B cell (primary cell): ENCODE measurements at regions not wholly inside any gene's neighbourhood (a gene's known extent, or its start where the extent isn't known, plus 50 kb on each side); places are given as distances from the start of the nearest gene placed in this dataset.

Source experiments
- EZH2 ChIP-seq: IDR thresholded peaks from 2 replicates; pipeline ENCODE4 v1.6.1; 2012; ENCODE audit warnings: borderline replicate concordance, low read depth, mild to moderate bottlenecking, moderate library complexity, low read length; ENCODE audit not compliant: insufficient read depth, poor library complexity, severe bottlenecking
- TF ChIP-seq, protein P1 (sequence below): fragments of 200-600 bp; IDR thresholded peaks from one replicate; pipeline ENCODE4 v1.8.0; 2022; ENCODE audit warnings: antibody characterized with exemption, mild to moderate bottlenecking

DNA sequence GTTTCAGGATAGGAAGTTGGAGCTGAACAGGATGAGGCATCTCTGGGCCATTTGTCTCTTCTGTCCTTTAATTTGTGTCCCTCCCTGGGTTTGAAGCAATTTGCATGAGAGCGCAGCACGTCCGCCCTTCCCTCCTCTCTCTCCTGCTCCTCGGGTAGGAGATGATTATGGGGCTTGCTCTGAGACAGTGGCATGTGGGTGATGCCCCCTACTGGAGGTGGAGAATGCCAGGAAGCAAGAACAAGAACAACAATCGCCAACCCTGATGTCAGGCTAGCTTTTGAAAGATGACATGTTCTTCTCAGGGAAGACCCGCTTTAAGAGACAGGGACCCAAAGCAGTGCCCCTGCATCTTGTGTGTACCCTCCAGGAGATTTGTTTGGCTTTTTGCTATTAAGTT is 63.9 kb upstream of the LOXL4 start:
- TF ChIP-seq, protein P1, sequence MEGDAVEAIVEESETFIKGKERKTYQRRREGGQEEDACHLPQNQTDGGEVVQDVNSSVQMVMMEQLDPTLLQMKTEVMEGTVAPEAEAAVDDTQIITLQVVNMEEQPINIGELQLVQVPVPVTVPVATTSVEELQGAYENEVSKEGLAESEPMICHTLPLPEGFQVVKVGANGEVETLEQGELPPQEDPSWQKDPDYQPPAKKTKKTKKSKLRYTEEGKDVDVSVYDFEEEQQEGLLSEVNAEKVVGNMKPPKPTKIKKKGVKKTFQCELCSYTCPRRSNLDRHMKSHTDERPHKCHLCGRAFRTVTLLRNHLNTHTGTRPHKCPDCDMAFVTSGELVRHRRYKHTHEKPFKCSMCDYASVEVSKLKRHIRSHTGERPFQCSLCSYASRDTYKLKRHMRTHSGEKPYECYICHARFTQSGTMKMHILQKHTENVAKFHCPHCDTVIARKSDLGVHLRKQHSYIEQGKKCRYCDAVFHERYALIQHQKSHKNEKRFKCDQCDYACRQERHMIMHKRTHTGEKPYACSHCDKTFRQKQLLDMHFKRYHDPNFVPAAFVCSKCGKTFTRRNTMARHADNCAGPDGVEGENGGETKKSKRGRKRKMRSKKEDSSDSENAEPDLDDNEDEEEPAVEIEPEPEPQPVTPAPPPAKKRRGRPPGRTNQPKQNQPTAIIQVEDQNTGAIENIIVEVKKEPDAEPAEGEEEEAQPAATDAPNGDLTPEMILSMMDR: no peak
- no peak for TF ChIP-seq EZH2
